ENCODE measurements at regions not wholly inside any gene's neighbourhood (a gene's known extent, or its start where the extent isn't known, plus 50 kb on each side); places are given as distances from the start of the nearest gene placed in this dataset.
"Not testable (repeated sequence)": the region's sequence is repeated elsewhere in the genome, so short reads cannot be mapped to it uniquely, and the experiment has no call there.

DNA sequence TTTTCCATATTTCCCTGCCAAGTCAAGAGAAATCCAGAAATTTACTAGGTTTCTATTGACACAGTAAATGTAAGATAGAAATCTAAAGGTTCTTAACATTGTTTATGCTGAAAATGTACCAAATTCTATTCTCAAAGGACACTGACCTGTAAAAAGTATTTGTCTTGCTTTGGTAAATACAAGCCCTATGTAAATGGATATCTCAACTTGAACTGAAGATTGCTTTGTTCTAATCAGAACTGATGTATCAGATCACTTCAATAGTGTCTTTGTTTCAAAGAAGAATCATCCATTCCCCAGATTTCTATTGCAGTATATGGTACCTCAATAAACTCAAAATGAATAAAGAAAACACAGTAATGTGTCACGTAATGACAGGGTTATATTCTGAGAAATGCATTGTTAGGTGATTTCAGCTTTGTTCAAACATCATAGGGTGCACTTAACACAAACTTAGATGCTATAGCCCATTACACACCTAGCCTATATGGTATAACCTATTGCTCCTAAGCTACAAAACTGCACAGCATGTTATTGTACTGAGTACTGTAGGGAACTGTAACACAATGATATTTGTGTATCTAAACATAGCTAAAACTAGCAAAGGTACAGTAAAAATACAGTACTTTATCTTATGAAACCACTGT, 143.5 kb upstream of the NECTIN3 start:
- no peak for DNase-seq

DNA sequence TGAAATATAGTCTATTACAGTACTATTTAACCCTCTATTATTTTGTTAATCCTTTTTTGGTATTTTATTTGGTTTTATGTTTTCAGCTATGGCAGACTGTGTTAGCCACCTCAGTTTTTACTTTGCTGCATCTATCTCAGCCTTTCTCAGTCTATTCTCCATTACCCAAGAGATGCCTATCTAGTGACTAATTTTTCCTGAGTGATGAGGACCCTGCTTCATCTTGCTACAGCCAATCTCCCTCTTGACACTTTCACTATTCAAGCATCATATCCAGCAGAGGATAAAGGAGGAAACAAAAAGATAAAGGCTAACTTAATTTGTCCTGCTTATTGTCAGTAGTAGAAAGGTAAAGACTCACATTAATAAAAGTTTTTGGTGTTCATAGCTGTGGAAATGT, 141.8 kb upstream of the NECTIN3 start:
- no peak for DNase-seq

DNA sequence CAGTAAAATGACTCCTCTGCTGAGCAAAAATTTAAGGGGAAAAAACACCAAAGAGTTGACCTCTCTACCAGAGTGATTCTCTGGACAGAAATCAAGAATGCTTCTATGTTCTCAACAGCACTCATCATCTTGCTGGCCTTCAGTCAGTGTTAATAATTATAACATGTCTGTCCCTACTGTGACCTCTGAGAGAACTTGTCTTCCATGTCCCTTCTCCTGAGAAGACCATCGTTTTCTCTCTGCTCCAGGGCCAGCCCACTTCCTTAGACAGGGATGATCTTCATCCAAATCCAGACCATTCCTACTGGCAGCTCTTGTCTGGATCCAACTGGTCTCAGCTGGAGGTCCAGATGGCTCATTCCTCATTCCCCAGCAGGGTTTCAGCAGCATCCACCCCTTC, 139.0 kb upstream of the NECTIN3 start:
- no peak for DNase-seq

DNA sequence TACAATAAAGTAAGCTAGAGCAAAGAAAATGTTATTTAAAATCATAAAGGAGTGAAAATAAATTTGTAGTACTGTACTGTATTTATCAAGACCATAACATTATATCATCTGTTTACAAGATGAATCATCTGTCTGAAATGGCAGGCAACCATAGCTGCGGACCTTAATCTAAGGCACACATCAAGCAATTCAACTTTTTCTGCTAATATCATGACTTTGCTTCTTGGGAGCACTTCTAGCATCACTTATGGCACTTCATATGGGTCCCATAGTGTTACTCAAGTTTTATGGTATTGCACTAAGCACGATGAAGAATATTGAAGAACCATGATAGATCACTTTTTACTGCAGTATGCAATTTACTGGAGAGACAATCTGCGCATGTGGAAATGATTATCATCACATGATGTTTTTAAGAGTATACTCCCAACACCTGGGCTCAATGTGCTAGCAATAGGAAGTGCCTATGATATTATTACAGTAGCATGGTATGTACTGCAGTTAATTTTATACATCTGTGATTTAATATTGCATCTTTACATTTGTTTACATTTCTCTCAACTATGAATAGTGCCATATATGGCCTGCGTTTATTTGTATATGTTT, 137.7 kb upstream of the NECTIN3 start:
- DNase-seq: no peak

DNA sequence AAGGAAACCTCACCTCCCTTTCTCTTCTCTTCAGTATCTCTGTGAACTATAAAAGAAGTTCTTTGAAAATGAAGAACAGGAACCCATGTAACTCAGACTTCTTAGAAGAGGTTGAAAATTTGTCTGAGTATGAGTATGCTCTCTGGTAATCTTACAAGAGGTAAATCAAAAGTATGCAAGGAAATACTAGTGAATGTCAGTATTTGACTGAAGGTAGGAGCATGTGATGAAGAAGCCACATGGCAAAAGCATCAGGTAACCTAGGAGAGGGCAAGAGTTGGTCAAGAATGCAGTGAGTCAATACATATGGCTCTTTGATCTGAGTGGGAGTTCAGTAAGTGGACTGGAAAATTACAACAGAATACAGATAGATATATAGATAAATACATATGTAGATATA, 133.0 kb upstream of the NECTIN3 start:
- no peak for DNase-seq

DNA sequence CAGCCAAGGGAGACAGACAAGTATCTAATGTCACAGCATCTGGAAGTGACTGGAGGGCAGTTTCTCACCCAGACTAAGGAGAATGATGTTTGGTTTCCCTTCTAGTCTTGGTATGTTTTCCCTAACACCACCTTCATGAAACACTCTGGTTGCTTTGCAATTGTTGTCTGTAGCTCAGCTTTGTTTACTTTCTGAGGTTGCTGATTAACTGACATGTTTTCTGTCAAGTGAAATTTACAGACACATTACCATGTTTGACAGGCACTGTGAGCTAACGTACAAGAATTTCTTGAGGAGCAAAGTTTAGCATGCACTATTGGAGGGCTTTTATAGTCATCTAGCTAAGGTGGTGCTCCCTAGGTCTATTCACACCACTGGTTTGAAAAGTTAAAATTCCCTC, 131.6 kb upstream of the NECTIN3 start:
- DNase-seq: no peak

DNA sequence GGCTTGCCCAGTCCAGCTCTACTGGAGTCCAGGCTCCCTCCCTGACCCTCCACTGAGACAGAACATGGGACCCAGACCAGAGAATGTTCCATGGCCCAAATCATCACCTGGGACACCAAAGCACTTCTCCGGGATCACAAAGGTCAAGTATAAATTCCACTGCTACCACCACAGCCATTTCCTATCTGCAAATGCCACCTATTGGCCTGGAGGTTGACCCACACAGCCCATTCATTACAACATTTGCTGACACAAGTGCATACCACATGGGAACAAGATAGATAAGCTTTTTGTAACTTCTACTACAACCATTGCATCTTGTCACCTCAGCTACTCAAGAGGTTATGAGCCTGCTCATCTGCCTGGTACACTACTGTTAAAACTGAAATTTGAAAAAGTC, 126.8 kb upstream of the NECTIN3 start:
- DNase-seq: no peak

DNA sequence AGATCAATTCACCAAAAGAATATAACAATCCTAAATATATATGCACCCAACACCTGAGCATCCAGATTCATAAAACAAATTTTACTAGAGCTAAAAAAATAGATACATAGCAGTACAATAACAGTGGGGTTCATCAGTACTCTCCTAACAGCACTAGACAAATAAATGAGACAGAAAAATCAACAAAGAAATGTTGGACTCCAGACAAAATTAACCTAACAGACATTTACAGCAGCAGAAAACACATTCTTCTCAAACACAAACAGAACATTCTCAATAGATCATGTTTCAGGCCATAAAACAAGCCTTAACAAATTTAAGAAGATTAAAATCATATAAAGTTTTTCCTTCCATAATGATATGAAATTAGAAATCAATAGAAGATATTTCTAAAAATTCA, 124.8 kb upstream of the NECTIN3 start:
- no peak for DNase-seq

DNA sequence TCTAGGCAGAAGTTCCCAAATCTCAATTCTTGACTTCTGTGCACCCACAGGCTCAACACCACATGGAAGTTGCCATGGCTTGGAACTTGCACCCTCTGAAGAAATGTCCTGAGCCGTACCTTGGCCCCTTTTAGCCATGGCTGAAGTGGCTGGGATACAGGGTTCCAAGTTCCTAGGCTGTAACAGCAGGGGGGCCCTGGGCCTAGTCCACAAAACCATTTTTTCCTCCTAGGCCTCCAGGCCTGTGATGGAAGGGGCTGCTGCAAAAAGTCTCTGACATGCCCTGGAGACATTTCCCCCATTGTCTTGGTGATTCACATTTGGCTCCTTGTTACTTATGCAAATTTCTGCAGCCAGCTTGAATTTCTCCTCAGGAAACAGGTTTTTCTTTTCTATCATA, 122.4 kb upstream of the NECTIN3 start:
- not testable (repeated sequence) for DNase-seq

DNA sequence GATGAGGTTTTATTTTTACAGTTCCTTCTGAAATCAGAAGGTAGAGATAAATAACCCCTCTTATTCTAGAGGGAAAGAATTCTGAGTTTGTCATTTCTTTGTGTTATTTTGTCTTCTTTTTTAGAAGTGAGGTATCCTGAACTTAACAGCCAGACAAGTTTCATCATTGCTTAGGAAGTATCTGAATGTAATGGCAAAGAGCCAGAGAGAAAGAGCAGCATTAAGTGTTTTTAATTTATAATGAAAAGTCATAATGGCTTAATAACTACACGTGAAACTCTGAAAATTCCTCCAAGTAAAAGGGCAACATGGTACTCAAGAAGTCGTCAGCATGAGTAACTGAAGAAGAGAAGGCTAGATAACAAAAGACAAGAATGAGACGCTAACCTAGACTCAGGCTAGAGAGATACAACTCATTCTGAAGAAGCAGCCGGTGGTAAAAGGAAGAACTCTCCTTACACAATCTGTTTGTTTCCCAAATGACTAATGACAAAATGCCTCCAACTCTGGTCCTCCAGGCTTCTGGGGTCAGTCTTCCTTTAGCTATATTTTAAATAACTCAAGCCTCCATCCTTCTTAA, 116.2 kb upstream of the NECTIN3 start:
- no peak for DNase-seq

DNA sequence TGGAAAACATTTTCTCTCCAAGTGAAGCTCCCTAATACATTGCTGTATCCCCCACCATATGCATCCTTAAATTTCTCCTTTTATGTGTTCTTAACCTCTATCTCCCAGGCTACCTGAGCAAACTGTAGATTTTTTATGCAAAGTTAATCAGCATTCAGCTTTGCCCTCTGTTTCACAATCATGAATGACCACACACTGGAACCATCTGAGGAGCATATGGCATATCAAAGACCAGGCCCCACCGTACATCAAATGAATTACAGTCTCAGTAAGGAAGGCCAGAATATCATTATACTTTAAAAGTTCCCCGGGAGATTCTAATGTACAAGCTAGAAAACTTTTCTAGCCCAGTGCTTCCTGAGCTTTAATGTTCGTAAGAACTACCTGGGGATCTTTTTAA, 115.5 kb upstream of the NECTIN3 start:
- DNase-seq: no peak

DNA sequence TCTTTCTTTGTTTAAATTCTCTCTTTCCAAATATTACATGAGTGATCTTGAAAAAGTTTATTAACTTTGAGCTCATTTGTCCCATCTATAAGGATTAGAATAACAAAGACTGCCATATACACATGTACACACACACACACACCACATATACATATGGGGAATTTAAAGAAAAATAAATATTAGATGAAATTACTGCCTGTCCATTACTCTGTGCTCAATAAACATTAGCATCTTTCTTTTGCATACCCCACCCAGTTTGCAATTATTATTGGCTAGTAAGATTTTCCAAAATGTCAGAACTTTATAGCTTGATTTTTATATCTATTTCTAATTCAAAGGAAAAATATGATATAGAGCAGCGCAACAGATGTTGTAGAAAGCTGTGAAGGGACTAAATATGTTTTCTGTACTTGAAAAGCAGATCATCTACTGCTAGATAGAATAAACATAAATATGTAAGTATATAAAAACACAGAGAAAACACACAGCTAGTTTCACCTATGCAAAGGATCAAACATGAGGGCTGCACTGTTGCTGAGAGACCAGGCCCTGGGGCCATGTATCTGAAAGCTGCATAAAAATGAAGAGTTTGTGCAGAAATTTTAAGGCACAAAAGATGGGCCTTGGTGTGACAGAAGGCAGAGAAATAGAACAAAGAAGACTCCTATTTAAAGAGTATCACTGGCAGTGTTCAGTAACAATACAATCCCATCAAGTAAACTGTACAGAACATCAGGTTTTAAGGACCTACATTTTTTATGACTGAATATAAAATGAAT, 114.2 kb upstream of the NECTIN3 start:
- no peak for DNase-seq

DNA sequence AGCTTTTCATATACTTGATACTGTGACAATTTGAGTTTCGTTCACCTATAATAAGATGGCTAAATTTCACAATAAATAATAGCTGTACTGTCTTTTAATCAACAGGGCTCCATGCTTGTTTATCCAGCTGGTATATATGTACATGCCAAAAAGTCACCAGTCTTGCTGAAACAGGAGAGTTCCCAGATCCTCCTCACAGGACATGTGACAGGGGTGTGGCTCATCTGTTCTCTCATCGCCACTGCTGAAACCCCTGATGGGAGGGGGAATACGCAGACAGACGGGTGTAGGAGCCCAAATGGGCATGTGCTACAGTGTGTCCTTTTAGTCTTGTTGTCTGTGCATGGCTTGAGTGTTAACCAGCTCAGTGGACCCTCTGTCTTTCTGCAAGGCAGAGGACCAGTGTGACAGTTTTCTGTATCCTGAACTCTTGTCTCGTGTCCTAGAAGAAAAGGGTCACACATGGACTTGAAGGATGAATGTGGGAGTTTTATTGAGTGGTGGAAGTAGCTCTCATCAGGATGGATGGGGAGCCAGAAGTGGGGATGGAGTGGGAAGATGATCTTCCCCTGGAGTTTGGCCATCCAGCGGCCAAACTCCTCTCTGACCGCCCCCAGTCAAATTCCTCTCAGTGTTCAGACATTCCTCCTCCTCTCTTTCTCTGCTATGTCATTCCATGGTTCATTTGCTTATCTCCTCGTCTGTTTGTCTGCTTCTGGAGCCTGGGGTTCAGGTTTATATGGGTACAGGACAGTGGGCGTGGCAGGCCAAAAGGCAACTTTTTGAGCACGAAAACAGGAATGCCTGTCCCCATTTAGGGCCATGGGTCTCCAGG, 113.1 kb upstream of the NECTIN3 start:
- no peak for DNase-seq

DNA sequence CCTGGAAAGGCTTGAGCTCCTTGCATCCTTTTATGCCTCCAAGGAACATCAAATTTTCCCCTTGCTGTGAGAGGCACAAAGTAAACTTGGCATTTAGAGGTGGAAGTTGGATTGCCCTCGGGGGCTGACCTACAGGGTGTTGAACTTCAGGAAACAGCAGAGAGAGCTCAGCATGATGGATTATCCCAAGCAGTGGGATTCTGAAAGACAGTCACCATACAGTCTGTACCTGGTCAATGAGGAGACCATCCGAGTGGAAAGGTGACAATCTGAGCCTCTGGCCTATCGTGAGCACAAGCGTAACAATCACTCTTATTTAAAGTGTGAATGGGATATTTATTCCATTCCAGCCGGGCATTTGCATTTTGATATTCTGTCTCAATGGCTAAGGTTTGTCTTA, 105.6 kb upstream of the NECTIN3 start:
- no peak for DNase-seq

DNA sequence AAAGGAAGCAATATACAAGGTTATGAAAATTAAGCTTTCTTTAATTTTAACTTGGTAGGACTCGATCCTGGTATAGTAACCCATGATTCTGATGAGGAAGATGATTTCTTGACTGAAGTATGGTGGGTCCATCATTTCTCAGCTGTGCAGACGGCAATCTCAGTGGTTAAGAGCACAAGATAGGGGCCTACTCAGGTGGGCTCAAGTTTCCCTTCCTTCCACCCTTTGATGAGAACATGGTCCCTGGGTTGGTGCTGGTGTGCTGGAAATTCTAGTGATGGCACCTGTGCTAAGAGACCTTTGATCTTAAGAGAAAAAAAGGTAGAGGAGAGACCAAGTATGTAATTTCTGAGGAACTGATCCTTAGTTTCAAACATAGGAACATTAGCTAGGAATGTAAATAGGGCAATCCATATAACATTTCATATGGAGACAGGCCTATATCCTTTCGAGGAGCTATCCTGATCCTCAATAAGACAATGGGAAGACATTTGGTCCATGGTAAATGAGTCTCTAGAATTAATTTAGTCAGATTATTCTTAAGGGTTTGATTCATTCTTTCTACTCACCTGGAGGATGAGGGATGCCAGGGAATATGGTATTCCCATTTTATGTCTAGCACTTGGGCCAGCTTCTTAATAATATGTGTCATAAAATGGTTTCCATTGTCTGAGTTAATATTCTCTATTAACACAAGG, 104.5 kb upstream of the NECTIN3 start:
- DNase-seq: no peak

DNA sequence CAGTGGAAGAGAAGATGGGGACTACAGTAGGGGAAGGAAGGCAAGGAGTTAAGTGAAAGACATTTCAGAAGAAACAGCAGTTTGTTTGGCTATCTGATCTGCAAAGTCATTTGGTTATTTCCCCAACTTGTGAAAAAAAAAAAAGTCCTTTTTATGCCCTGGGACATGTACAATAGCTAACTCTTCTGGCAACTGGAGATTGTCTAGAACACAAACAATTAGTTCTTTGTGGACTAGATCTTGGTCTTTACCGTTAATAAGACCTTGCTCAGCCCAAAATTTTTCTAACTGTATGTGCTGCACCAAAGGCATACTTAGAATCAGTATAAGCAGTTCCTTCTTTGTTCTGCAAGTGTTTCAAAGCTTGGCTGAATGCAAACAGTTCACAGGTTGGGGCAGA, 103.5 kb upstream of the NECTIN3 start:
- no peak for DNase-seq

DNA sequence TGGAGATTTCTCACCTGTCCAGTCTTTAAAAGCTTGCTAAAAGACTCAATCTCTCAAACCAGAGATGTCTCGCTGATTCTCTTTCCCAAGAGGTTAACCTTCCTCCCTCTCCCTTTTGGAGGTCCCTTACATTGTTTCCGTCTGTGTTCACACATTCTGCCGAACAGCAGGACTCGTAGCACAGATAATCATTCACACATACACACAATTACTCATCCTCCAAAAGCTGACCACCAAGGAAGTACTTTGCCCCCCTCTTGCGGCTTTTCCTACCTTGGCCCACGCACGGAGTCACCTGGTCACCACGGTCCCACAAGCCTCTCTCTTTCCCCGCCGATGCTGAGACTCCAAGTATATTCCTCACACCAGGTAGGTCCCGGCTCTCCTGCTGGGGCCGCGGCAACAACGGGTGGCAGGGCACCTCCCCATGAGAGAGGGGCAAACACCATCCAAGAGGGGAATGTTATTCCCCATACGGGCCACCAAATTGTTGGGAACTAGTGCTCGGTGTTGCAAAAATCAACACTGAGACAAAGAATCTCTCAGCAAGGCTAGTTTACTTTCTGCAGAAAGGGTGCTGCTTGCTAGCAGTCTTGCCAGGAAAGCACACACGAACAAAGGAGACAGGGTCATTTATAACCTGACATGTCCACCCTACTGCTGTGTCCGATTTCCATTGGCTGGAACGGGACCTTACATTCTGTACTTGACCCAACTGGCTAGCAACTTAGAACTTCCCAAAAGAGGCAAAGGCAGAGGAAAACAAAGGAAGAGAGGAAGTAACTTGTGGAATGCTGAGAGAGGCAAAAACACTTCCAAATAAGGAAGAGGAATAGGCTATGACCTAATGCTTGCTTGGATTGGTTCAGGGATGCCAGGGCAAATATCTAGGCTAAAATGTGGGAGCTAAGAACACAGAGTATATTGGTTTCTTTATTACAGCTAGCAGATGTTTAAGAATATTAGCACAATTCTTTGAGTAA, 102.1 kb upstream of the NECTIN3 start:
- DNase-seq: no peak

DNA sequence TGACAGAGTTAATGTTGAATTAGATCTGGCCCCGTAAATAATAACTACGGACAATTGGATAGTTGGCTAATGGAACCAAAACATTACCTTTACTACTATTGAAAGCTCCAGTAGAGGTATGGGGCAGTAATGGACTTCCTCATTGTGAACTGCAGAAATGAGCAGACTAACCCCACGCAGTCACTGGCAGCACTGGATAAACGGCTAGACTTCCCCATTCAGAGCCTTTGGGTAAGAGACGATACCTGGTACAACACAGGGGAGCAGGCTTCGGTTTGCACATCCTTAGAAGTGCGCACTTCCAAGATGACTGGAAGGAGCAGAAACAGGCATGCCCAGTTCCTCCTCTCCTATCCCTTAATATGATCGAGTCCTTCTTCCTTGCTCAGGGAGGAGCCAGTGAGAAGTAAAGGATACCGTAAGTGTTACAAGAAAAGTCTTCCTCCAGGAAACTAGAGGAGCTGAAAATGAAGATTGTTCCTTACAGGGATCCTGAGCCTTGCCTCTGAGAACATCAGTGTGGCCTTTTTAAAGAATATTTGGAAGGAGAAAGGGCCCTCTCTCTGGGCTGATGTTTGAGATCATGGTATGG, 100.5 kb upstream of the NECTIN3 start:
- DNase-seq: no peak

DNA sequence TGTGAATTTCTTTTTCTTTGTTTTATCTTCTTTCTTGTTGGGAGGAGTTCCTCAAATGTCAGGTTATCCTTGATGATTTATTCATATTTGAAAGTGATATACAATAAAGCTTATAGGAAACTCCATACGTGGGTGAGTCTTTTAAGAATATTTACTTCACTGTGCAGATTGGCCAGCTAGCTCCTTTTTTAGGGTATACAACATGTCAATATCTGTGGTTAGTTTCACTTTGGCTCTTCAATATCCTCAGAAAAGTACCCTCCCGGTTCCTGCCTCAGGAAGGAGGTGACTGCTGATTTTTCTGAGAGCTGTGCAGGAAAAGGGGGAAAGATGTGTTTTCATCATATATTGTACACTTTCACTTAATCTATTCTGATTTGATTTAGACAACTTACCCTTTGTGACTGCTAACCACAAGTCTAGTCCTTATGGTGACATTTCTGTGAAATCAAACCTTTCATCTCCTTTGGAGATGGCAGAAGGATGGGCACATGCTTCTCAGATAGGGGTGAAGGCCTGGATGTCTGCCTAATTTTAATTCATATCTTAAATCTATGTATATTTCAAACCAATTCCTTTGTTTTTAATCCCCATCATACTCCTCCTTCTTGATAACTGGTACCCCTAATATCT, 98.2 kb upstream of the NECTIN3 start:
- no peak for DNase-seq

DNA sequence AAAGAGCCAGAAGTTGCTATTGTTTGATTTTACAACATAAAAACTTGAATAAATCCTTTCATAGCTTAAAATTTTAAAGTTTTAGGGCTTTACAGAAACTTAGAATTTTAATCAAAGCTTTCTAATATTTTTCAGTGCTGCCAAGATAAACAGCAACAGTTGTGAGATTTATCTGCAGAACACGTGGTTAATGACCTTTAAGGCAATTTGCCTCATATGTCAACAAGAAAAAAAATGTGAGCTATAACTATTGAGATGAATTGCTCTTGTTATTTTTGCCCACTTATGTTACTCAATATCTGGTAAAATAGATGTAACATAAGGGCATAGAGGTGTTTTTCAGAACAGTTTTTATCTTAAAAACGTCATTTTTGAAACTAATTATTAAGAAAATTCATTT, 96.7 kb upstream of the NECTIN3 start:
- DNase-seq: no peak
